CD4-positive, alpha-beta T cell (primary cell): ENCODE measurements at regions not wholly inside any gene's neighbourhood (a gene's known extent, or its start where the extent isn't known, plus 50 kb on each side); places are given as distances from the start of the nearest gene placed in this dataset.

ENCODE experiments used
- ATAC-seq: fragments of 200-7000 bp; cut with Tn5 transposase; one replicate; pipeline ENCODE4 v1.10.0; 2022; ENCODE audit warnings: mild to moderate bottlenecking; ENCODE audit not compliant: poor library complexity
- CTCF ChIA-PET: fragments of 350-600 bp; sonication (Branson Sonifier 250); formaldehyde crosslinking; loops from one replicate; lab custom pipeline; 2021; ENCODE audit warnings: antibody characterized with exemption, inconsistent platforms; lab: Charles Lee
- POLR2A ChIA-PET: fragments of 350-600 bp; sonication (Branson Sonifier 250); formaldehyde crosslinking; loops from one replicate; lab custom pipeline; 2021; ENCODE audit warnings: antibody characterized with exemption, inconsistent platforms; lab: Charles Lee
- DNase-seq, 14 experiments: peaks; one replicate each; pipeline ENCODE4 v3.0.0-alpha.2; 2013 to 2020; ENCODE audit warnings: mixed read lengths in 2 of 14
- H3K27ac ChIP-seq, 2 donors: one replicate each; pipeline versions ENCODE4 v1.5.1 to v1.7.0; 2013; ENCODE audit warnings: low read length in 2 of 2, low read depth in 1 of 2, mild to moderate bottlenecking in 1 of 2
- H3K27me3 ChIP-seq, 2 experiments: 1 replicate in 1 of 2; 2 replicates in 1 of 2; pipeline versions ENCODE4 v1.6.1 to v1.7.0; 2013; ENCODE audit warnings: low read length in 2 of 2, control low read depth in 1 of 2, mild to moderate bottlenecking in 1 of 2, moderate library complexity in 1 of 2; ENCODE audit not compliant: insufficient read depth in 2 of 2, control insufficient read depth in 1 of 2
- H3K36me3 ChIP-seq: one replicate; pipeline ENCODE4 v1.6.1; 2013; ENCODE audit warnings: low read length, control low read depth; ENCODE audit not compliant: insufficient read depth
- H3K4me1 ChIP-seq: one replicate; pipeline ENCODE4 v1.6.1; 2013; ENCODE audit warnings: low read length, control low read depth; ENCODE audit not compliant: insufficient read depth
- H3K4me3 ChIP-seq: one replicate; pipeline ENCODE4 v1.5.1; 2013; ENCODE audit warnings: mild to moderate bottlenecking, low read length, moderate library complexity
- H3K9me3 ChIP-seq, 2 experiments: 1 replicate in 1 of 2; 2 replicates in 1 of 2; pipeline versions ENCODE4 v1.6.1 to v1.7.0; 2013; ENCODE audit warnings: low read length in 2 of 2, mild to moderate bottlenecking in 2 of 2, control low read depth in 1 of 2, moderate library complexity in 1 of 2; ENCODE audit not compliant: control insufficient read depth in 1 of 2, insufficient read depth in 1 of 2
- H3K27ac Mint-ChIP-seq: one replicate; pipeline ENCODE4 v1.8.0; 2020; ENCODE audit warnings: mixed read lengths
- H3K27me3 Mint-ChIP-seq: one replicate; pipeline ENCODE4 v1.8.0; 2021; ENCODE audit warnings: mixed read lengths
- H3K36me3 Mint-ChIP-seq: one replicate; pipeline ENCODE4 v1.8.0; 2021; ENCODE audit warnings: low read depth, mixed read lengths
- H3K4me1 Mint-ChIP-seq: one replicate; pipeline ENCODE4 v1.8.0; 2021; ENCODE audit warnings: low read depth, mixed read lengths
- H3K4me3 Mint-ChIP-seq: one replicate; pipeline ENCODE4 v1.8.0; 2020; ENCODE audit warnings: mild to moderate bottlenecking, mixed read lengths
- H3K9me3 Mint-ChIP-seq: one replicate; pipeline ENCODE4 v1.8.0; 2020; ENCODE audit warnings: mixed read lengths
- intact Hi-C, 2 experiments: fragments of 100-400 bp; cut with DNase I in 1 of 2; cut with micrococcal nuclease in 1 of 2; formaldehyde crosslinking; loops; one replicate each; pipeline versions ENCODE4 v1.15.1 to v1.9.0; 2023 to 2025; cut with DNase I, micrococcal nuclease
- TF ChIP-seq, protein P1 (sequence below): fragments of 200-600 bp; IDR thresholded peaks from one replicate; pipeline ENCODE4 v1.8.0; 2022; ENCODE audit warnings: antibody characterized with exemption, mild to moderate bottlenecking

DNA sequence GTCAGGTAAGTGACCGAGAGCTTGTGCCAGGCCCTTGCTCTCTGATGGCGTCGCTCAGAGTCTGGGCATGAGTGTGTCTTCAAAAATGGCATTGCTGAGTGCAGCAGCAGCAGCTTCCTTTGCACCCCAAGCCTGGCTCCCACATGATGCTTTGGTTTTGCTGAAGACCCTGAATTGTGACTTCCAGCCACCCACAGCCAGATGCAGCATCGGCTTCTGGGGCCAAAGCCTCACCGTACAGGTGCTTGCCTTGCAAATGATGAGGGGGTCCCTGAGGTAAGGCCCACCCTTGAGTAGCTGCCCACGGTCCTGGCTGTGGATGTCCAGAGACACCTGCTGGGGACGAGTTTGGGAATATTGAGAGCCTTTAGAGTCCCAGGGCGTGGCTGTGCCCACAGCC, 57.9 kb downstream of the JAKMIP3 start:
- no peak overlapping the region for H3K27ac Mint-ChIP-seq
- DNase-seq: no peak
- POLR2A ChIA-PET: no interaction called here

DNA sequence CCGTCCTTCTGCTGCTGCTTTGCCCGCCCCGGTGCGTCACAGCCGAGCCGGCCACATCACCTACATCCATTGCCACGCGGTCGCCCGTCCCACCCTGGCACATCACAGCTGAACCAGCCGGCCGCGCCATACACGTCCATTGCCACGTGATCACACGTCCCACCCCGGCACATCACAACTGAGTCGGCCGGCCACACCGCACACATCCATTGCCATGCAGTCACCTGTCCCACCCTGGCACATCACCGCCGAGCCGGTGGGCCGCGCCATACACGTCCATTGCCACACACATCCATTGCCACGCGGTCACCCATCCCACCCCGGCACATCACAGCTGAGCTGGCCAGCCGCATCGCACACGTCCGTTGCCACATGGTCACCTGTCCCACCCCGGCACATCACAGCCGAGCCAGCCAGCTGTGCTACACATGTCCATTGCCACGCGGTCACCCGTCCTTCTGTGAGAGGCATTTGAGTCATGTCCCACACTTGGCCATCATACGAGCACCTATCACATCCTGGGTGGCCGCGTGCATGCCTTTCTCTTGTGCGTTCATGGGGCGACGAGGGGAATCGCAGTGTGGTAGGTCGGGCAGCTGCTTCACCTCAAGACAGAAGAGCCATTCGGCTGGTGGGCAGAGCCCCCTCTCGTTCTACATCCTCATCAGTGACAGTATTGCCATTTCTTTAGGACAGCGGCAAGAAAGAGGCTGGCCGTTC, 58.6 kb downstream of the JAKMIP3 start:
- Mint-ChIP-seq H3K27me3 (no peaks in the 10 kb centered on the region), H3K4me3 (no peak overlapping the region), H3K4me1 (no peaks in the 10 kb centered on the region), H3K36me3 (no peaks in the 10 kb centered on the region), H3K9me3 (peaks cover 3% of the 10 kb centered on the region), H3K27ac (no peak overlapping the region)
- intact Hi-C loops: no loop called here
- H3K9me3 ChIP-seq: peaks cover 0 to 3% of the 10 kb centered on the region in 2 experiments
- TF ChIP-seq, protein P1, sequence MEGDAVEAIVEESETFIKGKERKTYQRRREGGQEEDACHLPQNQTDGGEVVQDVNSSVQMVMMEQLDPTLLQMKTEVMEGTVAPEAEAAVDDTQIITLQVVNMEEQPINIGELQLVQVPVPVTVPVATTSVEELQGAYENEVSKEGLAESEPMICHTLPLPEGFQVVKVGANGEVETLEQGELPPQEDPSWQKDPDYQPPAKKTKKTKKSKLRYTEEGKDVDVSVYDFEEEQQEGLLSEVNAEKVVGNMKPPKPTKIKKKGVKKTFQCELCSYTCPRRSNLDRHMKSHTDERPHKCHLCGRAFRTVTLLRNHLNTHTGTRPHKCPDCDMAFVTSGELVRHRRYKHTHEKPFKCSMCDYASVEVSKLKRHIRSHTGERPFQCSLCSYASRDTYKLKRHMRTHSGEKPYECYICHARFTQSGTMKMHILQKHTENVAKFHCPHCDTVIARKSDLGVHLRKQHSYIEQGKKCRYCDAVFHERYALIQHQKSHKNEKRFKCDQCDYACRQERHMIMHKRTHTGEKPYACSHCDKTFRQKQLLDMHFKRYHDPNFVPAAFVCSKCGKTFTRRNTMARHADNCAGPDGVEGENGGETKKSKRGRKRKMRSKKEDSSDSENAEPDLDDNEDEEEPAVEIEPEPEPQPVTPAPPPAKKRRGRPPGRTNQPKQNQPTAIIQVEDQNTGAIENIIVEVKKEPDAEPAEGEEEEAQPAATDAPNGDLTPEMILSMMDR: no peak
- no peak overlapping the region for H3K27ac ChIP-seq
- POLR2A ChIA-PET: no interaction called here
- H3K36me3 ChIP-seq: no peaks in the 10 kb centered on the region
- CTCF ChIA-PET: no interaction called here
- no peaks in the 10 kb centered on the region for H3K4me1 ChIP-seq
- DNase-seq: no peak
- ATAC-seq: no peak
- H3K4me3 ChIP-seq: no peak overlapping the region
- H3K27me3 ChIP-seq: peaks cover 0 to 3% of the 10 kb centered on the region in 2 experiments

More for the DNA sequence above, 57.9 kb downstream of the JAKMIP3 start:
- Histone ChIP-seq H3K27me3 (peaks cover 0 to 3% of the 10 kb centered on the region in 2 experiments), H3K9me3 (no peaks in the 10 kb centered on the region), H3K4me1 (no peaks in the 10 kb centered on the region), H3K4me3 (no peak overlapping the region), H3K36me3 (no peaks in the 10 kb centered on the region), H3K27ac (no peak overlapping the region)
- H3K4me3 Mint-ChIP-seq: no peak overlapping the region
- peaks cover 3% of the 10 kb centered on the region for H3K9me3 Mint-ChIP-seq
- ATAC-seq: no peak
- no peaks in the 10 kb centered on the region for H3K27me3 Mint-ChIP-seq
- TF ChIP-seq, protein P1: no peak
- H3K36me3 Mint-ChIP-seq: no peaks in the 10 kb centered on the region
- intact Hi-C loops: no loop called here
- no peaks in the 10 kb centered on the region for H3K4me1 Mint-ChIP-seq
- CTCF ChIA-PET: no interaction called here

DNA sequence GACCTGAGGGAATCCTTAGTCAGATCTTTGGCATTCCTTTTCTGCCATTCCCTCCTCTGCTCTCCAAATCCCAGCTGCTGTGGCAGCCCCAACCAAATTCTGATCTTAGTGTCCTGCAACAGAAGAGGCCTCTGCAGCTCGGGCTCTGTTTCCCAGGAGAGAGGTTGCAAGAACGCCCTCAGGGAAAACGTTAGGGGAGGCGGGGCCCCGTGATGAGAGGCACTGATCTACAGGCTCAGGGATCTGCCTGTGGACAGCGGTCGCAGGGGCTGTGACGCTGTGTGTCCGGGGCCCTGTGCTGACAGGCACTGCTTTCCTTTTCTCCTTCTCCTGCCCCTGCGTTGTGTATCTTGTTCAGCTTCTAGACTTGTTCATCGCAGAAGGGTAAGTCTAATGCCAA, 57.3 kb upstream of the DPYSL4 start:
- CTCF ChIA-PET: no interaction called here
- intact Hi-C loops: no loop called here
- H3K36me3 Mint-ChIP-seq: no peaks in the 10 kb centered on the region

More for the DNA sequence above, 57.3 kb upstream of the DPYSL4 start:
- H3K36me3 ChIP-seq: no peaks in the 10 kb centered on the region
- Mint-ChIP-seq H3K9me3 (peaks cover 3% of the 10 kb centered on the region), H3K27me3 (peaks cover 19% of the 10 kb centered on the region), H3K27ac (no peak overlapping the region), H3K4me3 (no peak overlapping the region), H3K4me1 (no peaks in the 10 kb centered on the region)
- H3K9me3 ChIP-seq: peaks cover 0 to 22% of the 10 kb centered on the region in 2 experiments
- POLR2A ChIA-PET: no interaction called here
- H3K27ac ChIP-seq: no peak overlapping the region
- H3K4me1 ChIP-seq: peaks cover 5% of the 10 kb centered on the region
- H3K4me3 ChIP-seq: no peak overlapping the region
- ATAC-seq (no peak), DNase-seq (no peak)
- H3K27me3 ChIP-seq: peaks cover 8 to 14% of the 10 kb centered on the region in 2 experiments
- TF ChIP-seq, protein P1: no peak
